ENCODE measurements at regions not wholly inside any gene's neighbourhood (a gene's known extent, or its start where the extent isn't known, plus 50 kb on each side); places are given as distances from the start of the nearest gene placed in this dataset.

GRCh38 chr10:65219444-65219843 is 1698.2 kb downstream of the REEP3 start:
- Histone ChIP-seq H3K27me3 (ENCODE audit: insufficient read depth, low read length) (no peaks in the 10 kb centered on the region), H3K4me1 (ENCODE audit: insufficient read depth, low read length, severe bottlenecking) (no peaks in the 10 kb centered on the region), H3K79me2 (ENCODE audit: insufficient read depth, low read length) (no peaks in the 10 kb centered on the region), H3K9ac (ENCODE audit: low read length) (no peak overlapping the region), H3F3A (ENCODE audit: insufficient read depth, low read length) (no peaks in the 10 kb centered on the region), H3K9me3 (ENCODE audit: low read length) (no peaks in the 10 kb centered on the region), H4K20me1 (ENCODE audit: insufficient read depth, low read length) (no peaks in the 10 kb centered on the region), H3K36me3 (ENCODE audit: insufficient read depth, low read length) (no peaks in the 10 kb centered on the region), H3K4me2 (ENCODE audit: low read length) (no peak overlapping the region), H2AFZ (ENCODE audit: low read length) (no peak overlapping the region), H3K4me3 (ENCODE audit: low read depth, low read length, poor library complexity, severe bottlenecking) (no peak overlapping the region), H3K9me2 (ENCODE audit: low read depth, low read length) (no peaks in the 10 kb centered on the region), H3K27ac (ENCODE audit: low read depth, low read length, poor library complexity, severe bottlenecking) (no peak overlapping the region)
- TF ChIP-seq EZH2 (IDR thresholded peaks at IDR 0.05; ENCODE audit: borderline replicate concordance, low read length) (no peak), CTCF (IDR thresholded peaks at IDR 0.05; ENCODE audit: low read length) (no peak)

GRCh38 chr10:65231148-65231547 is 1694.7 kb upstream of the LRRTM3 start:
- Histone ChIP-seq H3K4me2 (ENCODE audit: low read length) (no peak overlapping the region), H2AFZ (ENCODE audit: low read length) (no peak overlapping the region), H3K9me3 (ENCODE audit: low read length) (no peaks in the 10 kb centered on the region), H3K79me2 (ENCODE audit: insufficient read depth, low read length) (no peaks in the 10 kb centered on the region), H3K36me3 (ENCODE audit: insufficient read depth, low read length) (no peaks in the 10 kb centered on the region), H3K27ac (ENCODE audit: low read depth, low read length, poor library complexity, severe bottlenecking) (no peak overlapping the region), H3K4me1 (ENCODE audit: insufficient read depth, low read length, severe bottlenecking) (no peaks in the 10 kb centered on the region), H3K9ac (ENCODE audit: low read length) (no peak overlapping the region), H3K27me3 (ENCODE audit: insufficient read depth, low read length) (no peaks in the 10 kb centered on the region), H3K9me2 (ENCODE audit: low read depth, low read length) (no peaks in the 10 kb centered on the region), H3F3A (ENCODE audit: insufficient read depth, low read length) (no peaks in the 10 kb centered on the region), H4K20me1 (ENCODE audit: insufficient read depth, low read length) (no peaks in the 10 kb centered on the region), H3K4me3 (ENCODE audit: low read depth, low read length, poor library complexity, severe bottlenecking) (no peak overlapping the region)
- no peak for TF ChIP-seq EZH2 (IDR thresholded peaks at IDR 0.05; ENCODE audit: borderline replicate concordance, low read length)
- TF ChIP-seq CTCF (IDR thresholded peaks at IDR 0.05; ENCODE audit: low read length) = no peak

- no peak for TF ChIP-seq EZH2 (IDR thresholded peaks at IDR 0.05; ENCODE audit: borderline replicate concordance, low read length)
- no peak for TF ChIP-seq CTCF (IDR thresholded peaks at IDR 0.05; ENCODE audit: low read length)
- Histone ChIP-seq H3K27me3 (ENCODE audit: insufficient read depth, low read length) (no peaks in the 10 kb centered on the region), H3K4me1 (ENCODE audit: insufficient read depth, low read length, severe bottlenecking) (no peaks in the 10 kb centered on the region), H4K20me1 (ENCODE audit: insufficient read depth, low read length) (no peaks in the 10 kb centered on the region), H3K27ac (ENCODE audit: low read depth, low read length, poor library complexity, severe bottlenecking) (no peak overlapping the region), H3K9me3 (ENCODE audit: low read length) (no peaks in the 10 kb centered on the region), H3K9ac (ENCODE audit: low read length) (no peak overlapping the region), H3F3A (ENCODE audit: insufficient read depth, low read length) (no peaks in the 10 kb centered on the region), H3K4me3 (ENCODE audit: low read depth, low read length, poor library complexity, severe bottlenecking) (no peak overlapping the region), H3K9me2 (ENCODE audit: low read depth, low read length) (no peaks in the 10 kb centered on the region), H3K36me3 (ENCODE audit: insufficient read depth, low read length) (no peaks in the 10 kb centered on the region), H2AFZ (ENCODE audit: low read length) (no peak overlapping the region), H3K4me2 (ENCODE audit: low read length) (no peak overlapping the region), H3K79me2 (ENCODE audit: insufficient read depth, low read length) (no peaks in the 10 kb centered on the region)
Measured at GRCh38 chr10:65234261-65234660, 1691.6 kb upstream of the LRRTM3 start.
